IMR-90 (cell line): ENCODE measurements at regions not wholly inside any gene's neighbourhood (a gene's known extent, or its start where the extent isn't known, plus 50 kb on each side); places are given as distances from the start of the nearest gene placed in this dataset.

ENCODE experiments used
- ATAC-seq: fragments of 200-7000 bp; cut with Tn5 transposase; 2 replicates; pipeline ENCODE4 v1.9.1; 2020; ENCODE audit warnings: low read depth, mild to moderate bottlenecking, moderate library complexity
- BruUV-seq: library from RNA; stranded (reverse); fragments of 400-500 nt; replicated peaks from 2 replicates; lab custom pipeline; 2021; lab: Mats Ljungman, UMichigan
- CTCF ChIA-PET: fragments of 300-600 bp; formaldehyde crosslinking; extraction: SDS; loops from one replicate; lab custom pipeline; 2021; ENCODE audit warnings: antibody characterized with exemption; lab: Yijun Ruan, JAX
- POLR2A ChIA-PET: fragments of 300-600 bp; sonication (Branson Sonifier 250); formaldehyde crosslinking; loops from one replicate; lab custom pipeline; 2022; ENCODE audit warnings: antibody characterized with exemption; ENCODE audit not compliant: unreplicated experiment; lab: Charles Lee
- DNase-seq: peaks from one replicate; pipeline ENCODE4 v3.0.0; 2013
- H2AFZ ChIP-seq: replicated peaks from 2 replicates; pipeline ENCODE3; 2013; ENCODE audit warnings: low read length, mild to moderate bottlenecking; ENCODE audit not compliant: poor library complexity
- H2AK5ac ChIP-seq: 2 replicates; pipeline ENCODE4 v1.6.1; 2013; ENCODE audit warnings: low read depth, low read length, inconsistent platforms
- H2AK9ac ChIP-seq: replicated peaks from 2 replicates; pipeline ENCODE3; 2013; ENCODE audit warnings: mild to moderate bottlenecking, low read depth, low read length, moderate library complexity; ENCODE audit not compliant: poor library complexity
- H2BK120ac ChIP-seq: 2 replicates; pipeline ENCODE4 v1.6.1; 2013; ENCODE audit warnings: low read depth, low read length, inconsistent platforms
- H2BK15ac ChIP-seq: 3 replicates; pipeline ENCODE4 v1.6.1; 2013; ENCODE audit warnings: low read depth, low read length, inconsistent platforms
- H2BK20ac ChIP-seq: 2 replicates; pipeline ENCODE4 v1.6.1; 2013; ENCODE audit warnings: low read depth, mild to moderate bottlenecking, inconsistent platforms, low read length, moderate library complexity
- H2BK5ac ChIP-seq: 2 replicates; pipeline ENCODE4 v1.6.1; 2013; ENCODE audit warnings: mild to moderate bottlenecking, low read depth, low read length, inconsistent platforms; ENCODE audit not compliant: poor library complexity, severe bottlenecking
- H3K14ac ChIP-seq: replicated peaks from 2 replicates; pipeline ENCODE4 v1.6.1; 2013; ENCODE audit warnings: low read depth, low read length, inconsistent platforms
- H3K18ac ChIP-seq: 2 replicates; pipeline ENCODE4 v1.6.1; 2013; ENCODE audit warnings: low read depth, low read length, control low read depth
- H3K23ac ChIP-seq: 2 replicates; pipeline ENCODE4 v1.6.1; 2013; ENCODE audit warnings: low read depth, low read length, inconsistent platforms
- H3K27ac ChIP-seq: 2 replicates; pipeline ENCODE4 v1.5.1; 2013; ENCODE audit warnings: mild to moderate bottlenecking, control low read depth, low read length; ENCODE audit not compliant: insufficient read depth
- H3K27me3 ChIP-seq: 2 replicates; pipeline ENCODE4 v1.6.1; 2013; ENCODE audit warnings: low read length; ENCODE audit not compliant: control insufficient read depth, insufficient read depth
- H3K36me3 ChIP-seq: 2 replicates; pipeline ENCODE4 v1.6.1; 2013; ENCODE audit warnings: low read length, mixed read lengths; ENCODE audit not compliant: control insufficient read depth, insufficient read depth
- H3K4ac ChIP-seq: 2 replicates; pipeline ENCODE4 v1.6.1; 2013; ENCODE audit warnings: low read depth, low read length, inconsistent platforms
- H3K4me1 ChIP-seq: 2 replicates; pipeline ENCODE4 v1.6.1; 2013; ENCODE audit warnings: low read length, mixed read lengths; ENCODE audit not compliant: control insufficient read depth, insufficient read depth
- H3K4me2 ChIP-seq: 2 replicates; pipeline ENCODE4 v1.6.1; 2013; ENCODE audit warnings: low read depth, mild to moderate bottlenecking, control low read depth, low read length, moderate library complexity
- H3K4me3 ChIP-seq: 2 replicates; pipeline ENCODE4 v1.5.1; 2013; ENCODE audit warnings: low read depth, mild to moderate bottlenecking, control low read depth, low read length, moderate library complexity; ENCODE audit not compliant: insufficient read depth
- H3K56ac ChIP-seq: 2 replicates; pipeline ENCODE4 v1.6.1; 2013; ENCODE audit warnings: low read length, inconsistent platforms; ENCODE audit not compliant: insufficient read depth; ENCODE audit errors: extremely low read depth
- H3K79me1 ChIP-seq, 2 experiments: 2 replicates each; pipeline ENCODE4 v1.6.1; 2013; ENCODE audit warnings: low read length in 2 of 2, inconsistent platforms in 1 of 2, low read depth in 1 of 2
- H3K9ac ChIP-seq: 2 replicates; pipeline ENCODE4 v1.6.1; 2013; ENCODE audit warnings: low read depth, low read length, control low read depth
- H3K9me1 ChIP-seq: 2 replicates; pipeline ENCODE4 v1.6.1; 2013; ENCODE audit warnings: low read length, inconsistent platforms; ENCODE audit not compliant: insufficient read depth
- H3K9me3 ChIP-seq: 2 replicates; pipeline ENCODE4 v1.6.1; 2013; ENCODE audit warnings: low read length; ENCODE audit not compliant: control insufficient read depth, insufficient read depth
- H4K20me1 ChIP-seq: 2 replicates; pipeline ENCODE4 v1.6.1; 2013; ENCODE audit warnings: low read length, inconsistent platforms; ENCODE audit not compliant: insufficient read depth
- H4K5ac ChIP-seq: 2 replicates; pipeline ENCODE4 v1.6.1; 2013; ENCODE audit warnings: mild to moderate bottlenecking, low read depth, low read length, control low read depth
- H4K8ac ChIP-seq, 2 experiments: 2 replicates each; pipeline ENCODE4 v1.6.1; 2013; ENCODE audit warnings: low read depth in 2 of 2, low read length in 2 of 2, control low read depth in 1 of 2, inconsistent platforms in 1 of 2
- H4K91ac ChIP-seq: 2 replicates; pipeline ENCODE4 v1.6.1; 2013; ENCODE audit warnings: low read depth, low read length, inconsistent platforms; ENCODE audit not compliant: insufficient read depth
- CHD1 ChIP-seq: IDR thresholded peaks from 2 replicates; pipeline ENCODE4 v1.6.1; 2012; ENCODE audit warnings: low read depth, low read length, improper control_type of control experiment
- CTCF ChIP-seq: conservative IDR thresholded peaks from 2 replicates; pipeline ENCODE4 v1.5.1; 2012; ENCODE audit warnings: mild to moderate bottlenecking, low read depth, low read length, improper control_type of control experiment
- FOS ChIP-seq: fragments of 150-350 bp; IDR thresholded peaks from 2 replicates; pipeline ENCODE4 v1.6.1; 2016; ENCODE audit warnings: low read depth, low read length
- MAZ ChIP-seq: IDR thresholded peaks from 2 replicates; pipeline ENCODE4 v1.6.1; 2012; ENCODE audit warnings: low read depth, mild to moderate bottlenecking, low read length, improper control_type of control experiment, moderate library complexity, borderline replicate concordance
- MXI1 ChIP-seq: IDR thresholded peaks from 2 replicates; pipeline ENCODE4 v1.6.1; 2012; ENCODE audit warnings: low read depth, mild to moderate bottlenecking, low read length, moderate library complexity, borderline replicate concordance
- NFE2L2 ChIP-seq: fragments of 150-350 bp; IDR thresholded peaks from 2 replicates; pipeline ENCODE4 v1.6.1; 2016; ENCODE audit warnings: low read depth, mild to moderate bottlenecking, low read length
- SMC3 ChIP-seq: fragments of 150-350 bp; IDR thresholded peaks from 2 replicates; pipeline ENCODE4 v1.6.1; 2016; ENCODE audit warnings: low read depth, mild to moderate bottlenecking, antibody characterized with exemption, low read length, moderate library complexity
- WGBS, 2 experiments: methylation state at CpG; one replicate each; pipeline versions ENCODE4 v1.1.5 to v1.1.7; 2013; ENCODE audit warnings: missing lambda C conversion rate in 2 of 2; ENCODE audit not compliant: insufficient read length in 1 of 2; ENCODE audit errors: extremely low coverage in 2 of 2; 5-methylcytosine and 5-hydroxymethylcytosine counted together
- dilution Hi-C: fragments of 300-500 bp; cut with HindIII; formaldehyde crosslinking; loops from one replicate; pipeline ENCODE4 v1.14.3; 2018; ENCODE audit warnings: low sequenced_read_pairs; ENCODE audit not compliant: unreplicated experiment
- in situ Hi-C: fragments of 300-500 bp; cut with MboI; formaldehyde crosslinking; loops from 3 replicates; pipeline ENCODE4 v1.14.3; 2019; ENCODE audit warnings: low sequenced_read_pairs, inconsistent platforms, mixed read lengths
- intact Hi-C: fragments of 100-400 bp; cut with micrococcal nuclease; formaldehyde crosslinking; loops from 2 replicates; pipeline ENCODE4 v1.10.0; 2022

GRCh38 chr6:115720900-115721299, 339.8 kb downstream of the FRK start:
- Histone ChIP-seq H2BK15ac (no peak overlapping the region), H2BK120ac (no peak overlapping the region), H3K56ac (no peak overlapping the region), H3K27me3 (no peaks in the 10 kb centered on the region), H4K5ac (no peak overlapping the region), H3K23ac (no peak overlapping the region), H2AK9ac (no peak overlapping the region), H3K4ac (no peak overlapping the region), H3K79me1 (no peaks in the 10 kb centered on the region), H3K9me3 (0 out of 2 replicates have a peak, but pooled peaks cover 2% of the 10 kb centered on the region), H4K8ac (no peak overlapping the region), H2AK5ac (no peak overlapping the region), H4K91ac (no peak overlapping the region), H2BK20ac (no peak overlapping the region), H3K9me1 (no peaks in the 10 kb centered on the region), H3K4me1 (no peaks in the 10 kb centered on the region), H2BK5ac (no peak overlapping the region), H3K36me3 (no peaks in the 10 kb centered on the region), H3K14ac (no peak overlapping the region), H3K27ac (no peak overlapping the region), H3K4me3 (no peak overlapping the region), H3K18ac (no peak overlapping the region), H3K4me2 (no peak overlapping the region), H2AFZ (no peak overlapping the region), H4K20me1 (no peaks in the 10 kb centered on the region), H3K9ac (no peak overlapping the region)
- no TSS peak for BruUV-seq
- ATAC-seq (no peak), DNase-seq (no peak)
- intact Hi-C loops (no loop called here), in situ Hi-C loops (no loop called here), dilution Hi-C loops (no loop called here)
- ChIA-PET POLR2A (no interaction called here), CTCF (no interaction called here)
- WGBS, 2 experiments = 67% methylated on average over 1 of the region's 1 CpG; no CpG with 5 or more reads in 1 of the 2 experiments
- TF ChIP-seq CTCF = no peak
- no peak for TF ChIP-seq FOS
- no peak for TF ChIP-seq MAZ
- TF ChIP-seq MXI1 = no peak
- no peak for TF ChIP-seq NFE2L2
- TF ChIP-seq SMC3 = no peak
- TF ChIP-seq CHD1 = no peak
